Renal pelvis (tissue), 1 donor: ENCODE measurements at regions not wholly inside any gene's neighbourhood (a gene's known extent, or its start where the extent isn't known, plus 50 kb on each side); places are given as distances from the start of the nearest gene placed in this dataset.
A peak's percentile ranks its signal among the peaks of the same experiment; 100 is the strongest.
"Not testable (repeated sequence)": the region's sequence is repeated elsewhere in the genome, so short reads cannot be mapped to it uniquely, and the experiment has no call there.

Experiments
- DNase-seq: peaks from one replicate; pipeline ENCODE4 v3.0.0-alpha.2; 2013

- no peak for DNase-seq
These were observed 344.7 kb downstream of the TAF11L14 start for GRCh38 chr5:17978954-17979353.

DNA sequence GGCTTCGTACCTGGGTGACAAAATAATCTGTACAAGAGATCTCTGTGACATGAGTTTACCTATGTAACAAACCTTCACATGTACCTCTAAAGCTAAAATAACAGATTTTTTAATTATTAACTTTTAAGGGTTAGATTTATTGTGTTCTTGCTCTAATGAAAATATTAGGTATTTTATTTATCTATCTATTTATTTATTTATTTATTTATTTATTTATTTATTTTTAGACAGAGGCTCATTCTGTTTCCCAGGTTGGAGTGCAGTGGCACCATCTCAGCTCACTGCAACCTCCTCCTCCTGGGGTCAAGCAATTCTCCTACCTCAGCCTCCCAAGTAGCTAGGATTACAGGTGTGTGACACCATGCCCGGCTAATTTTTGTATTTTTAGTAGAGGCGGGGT lies 348.4 kb downstream of the TAF11L14 start:
- not testable (repeated sequence) for DNase-seq

GRCh38 chr5:17989036-17989435 lies 354.8 kb downstream of the TAF11L14 start:
- no peak for DNase-seq

- DNase-seq = no peak
These were observed 355.6 kb downstream of the TAF11L14 start for GRCh38 chr5:17989567-17990563.

DNA sequence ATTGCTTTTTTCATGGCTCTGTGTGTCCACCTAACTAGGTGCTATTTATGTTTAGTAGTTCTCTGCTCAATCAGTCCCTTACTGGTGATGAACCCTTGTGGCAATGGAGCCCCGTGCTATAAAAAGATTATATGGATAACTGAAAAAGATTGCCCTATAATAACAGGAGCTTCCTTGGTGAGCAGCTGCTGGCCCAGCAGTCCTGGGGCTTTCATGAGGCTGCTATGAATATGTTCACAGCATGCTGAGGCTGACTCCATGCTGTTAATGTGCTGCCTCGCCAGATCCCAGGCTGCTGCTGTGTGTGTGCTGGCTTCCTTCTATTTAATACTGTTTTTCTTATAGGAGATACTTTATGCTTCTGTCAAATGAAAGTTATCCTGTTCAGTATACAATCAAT lies 357.5 kb downstream of the TAF11L14 start:
- no peak for DNase-seq

DNA sequence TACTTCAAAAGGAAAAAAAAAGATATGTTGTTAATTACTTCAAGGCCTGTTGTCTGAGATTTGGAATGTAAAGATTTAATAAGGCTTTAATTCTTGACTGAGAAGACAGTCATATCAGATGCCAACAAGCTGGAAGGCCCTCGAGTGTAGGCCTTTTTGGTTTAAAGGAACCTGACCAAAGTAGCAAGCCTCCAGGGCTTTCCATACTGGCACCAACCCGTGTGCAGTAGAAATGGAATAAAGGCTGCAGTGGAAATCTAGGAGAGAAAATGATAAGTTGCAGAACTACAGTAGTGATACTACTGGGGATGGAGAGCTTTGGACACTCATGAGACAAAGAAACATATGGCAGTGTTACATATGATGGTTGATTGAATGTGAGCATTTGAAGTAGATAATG lies 358.0 kb downstream of the TAF11L14 start:
- no peak for DNase-seq

GRCh38 chr5:17995997-17996396 lies 361.7 kb downstream of the TAF11L14 start:
- DNase-seq = no peak

GRCh38 chr5:17999858-18000257 lies 365.6 kb downstream of the TAF11L14 start:
- no peak for DNase-seq

GRCh38 chr5:18000744-18001143 lies 366.5 kb downstream of the TAF11L14 start:
- DNase-seq = no peak

DNA sequence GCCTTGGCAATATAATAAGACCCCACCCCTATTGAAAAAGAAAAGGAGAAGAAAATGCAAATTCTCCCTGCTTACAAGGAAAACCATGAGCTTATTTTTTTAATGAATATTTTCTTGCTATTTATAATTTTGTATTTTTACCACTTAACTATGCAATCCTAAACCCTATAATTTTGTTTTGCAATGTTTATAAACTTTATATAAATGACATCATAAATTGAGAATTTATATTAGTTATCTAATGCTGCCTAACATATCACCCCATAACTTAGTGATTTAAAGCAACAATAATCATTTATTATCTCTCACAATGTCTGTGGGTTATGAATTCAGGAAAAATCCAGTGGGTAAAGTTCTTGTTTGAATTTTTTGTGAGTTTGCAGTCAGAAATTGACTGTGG lies 369.1 kb downstream of the TAF11L14 start:
- no peak for DNase-seq

- no peak for DNase-seq
These were observed 369.5 kb downstream of the TAF11L14 start for GRCh38 chr5:18003784-18004183.

DNA sequence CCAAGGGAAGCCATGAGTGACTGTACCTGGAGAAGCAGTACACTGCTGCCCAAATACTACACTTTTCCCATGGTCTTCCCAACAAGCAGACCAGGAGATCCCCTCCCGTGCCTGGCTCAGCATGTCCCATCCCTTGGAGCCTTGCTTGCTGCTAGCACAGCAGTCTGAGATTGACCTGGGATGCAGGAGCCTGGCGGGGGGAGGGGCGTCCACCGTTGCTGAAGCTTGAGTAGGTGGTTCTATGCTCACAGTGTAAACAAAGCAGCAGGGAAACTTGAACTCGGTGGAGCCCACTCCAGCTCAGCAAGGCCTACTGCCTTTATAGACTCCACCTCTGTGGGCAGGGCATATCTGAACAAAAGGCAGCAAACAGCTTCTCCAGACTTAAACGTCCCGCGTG lies 372.0 kb downstream of the TAF11L14 start:
- not testable (repeated sequence) for DNase-seq

GRCh38 chr5:18008940-18009339 lies 374.7 kb downstream of the TAF11L14 start:
- no peak for DNase-seq

- DNase-seq = no peak
These were observed 375.8 kb downstream of the TAF11L14 start for GRCh38 chr5:18010053-18010452.

- DNase-seq = no peak
These were observed 384.2 kb downstream of the TAF11L14 start for GRCh38 chr5:18018472-18018871.

- DNase-seq = no peak
These were observed 389.0 kb downstream of the TAF11L14 start for GRCh38 chr5:18023275-18023674.

DNA sequence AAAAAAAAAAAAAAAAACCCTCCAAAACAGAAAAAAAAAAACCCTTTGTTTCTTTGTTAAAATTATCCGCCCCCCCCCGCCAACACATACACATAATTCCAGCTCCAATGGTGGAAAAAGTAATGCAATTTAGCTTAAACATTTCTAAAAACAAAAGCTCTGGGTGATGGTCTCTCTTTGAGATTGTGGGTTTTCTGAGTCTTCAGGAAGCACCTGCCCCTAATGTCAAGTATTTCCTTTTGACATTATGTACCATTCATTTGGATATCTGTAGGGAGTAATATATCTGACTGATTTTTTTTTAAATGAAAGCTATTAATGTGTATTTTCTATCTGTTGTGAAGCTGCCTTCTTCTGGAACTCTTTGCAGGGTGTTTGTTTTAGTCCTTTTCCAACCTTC lies 389.7 kb downstream of the TAF11L14 start:
- DNase-seq = no peak

GRCh38 chr5:18024542-18024941 lies 390.3 kb downstream of the TAF11L14 start:
- DNase-seq = no peak

DNA sequence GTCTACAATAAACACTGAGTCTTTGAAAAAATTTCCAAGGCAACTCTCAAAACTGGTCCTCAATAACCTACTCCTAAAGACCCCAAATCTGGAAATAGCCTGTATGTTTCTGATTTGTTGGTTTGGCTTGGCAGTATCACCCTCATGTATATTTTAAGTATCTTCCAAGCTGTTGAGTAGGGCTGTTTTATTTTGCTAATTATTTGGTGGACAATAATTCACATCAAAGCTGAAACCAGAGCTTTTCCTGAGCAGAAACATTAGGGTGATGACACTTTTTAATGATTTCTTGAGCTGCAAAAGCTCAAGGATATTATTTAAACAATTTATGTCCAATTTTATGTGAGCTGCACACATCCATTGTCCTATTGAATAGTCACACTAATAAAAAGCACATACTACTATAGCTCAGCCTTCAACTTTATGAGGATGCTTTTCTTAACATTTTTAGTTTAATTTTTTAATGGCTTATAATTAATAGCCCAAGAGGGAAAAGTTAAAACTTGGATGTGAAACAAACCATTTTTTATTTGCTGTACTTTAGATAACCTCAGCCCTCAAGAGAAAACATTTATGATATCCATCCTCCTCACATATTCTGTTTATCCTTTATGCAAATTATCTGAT lies 393.1 kb downstream of the TAF11L14 start:
- DNase-seq = peak; percentile 64

GRCh38 chr5:18028036-18028435 lies 393.8 kb downstream of the TAF11L14 start:
- peak; percentile 33 for DNase-seq

DNA sequence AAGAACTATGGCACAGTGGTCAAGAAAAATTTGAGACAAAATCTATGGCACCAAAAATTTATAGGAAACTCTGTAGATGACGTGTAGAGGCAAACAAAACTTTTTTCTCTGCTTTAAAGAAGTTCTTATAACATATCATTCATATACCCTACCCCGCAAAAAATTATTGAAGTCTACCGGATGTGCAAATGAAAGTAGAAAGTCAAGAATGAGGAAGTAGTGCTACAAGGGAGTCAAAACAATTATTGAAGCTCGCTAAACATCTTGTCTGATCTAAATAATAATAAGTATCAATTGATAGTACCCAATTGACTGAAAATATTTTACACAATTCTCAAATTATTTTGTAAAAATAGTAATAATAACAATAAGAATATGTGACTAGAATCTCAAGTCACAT lies 398.5 kb downstream of the TAF11L14 start:
- no peak for DNase-seq

DNA sequence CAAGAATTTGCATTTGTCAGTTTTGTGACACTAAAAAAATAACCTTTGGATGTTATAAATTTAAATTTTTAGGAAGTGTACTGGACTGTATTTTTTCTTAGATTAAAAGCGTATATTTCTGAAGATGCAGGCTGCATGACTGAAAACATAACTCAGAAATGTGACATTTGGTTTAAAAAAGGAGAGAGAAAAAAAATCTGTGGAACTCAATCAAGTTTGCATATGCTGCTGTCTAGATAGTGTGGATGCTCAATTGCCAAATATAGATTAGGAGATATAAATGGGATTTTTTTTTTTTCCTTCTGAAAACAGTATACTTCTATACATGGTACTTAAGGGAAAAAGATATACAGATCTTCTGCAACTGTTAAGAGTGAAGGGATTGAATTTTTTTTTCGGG lies 402.3 kb downstream of the TAF11L14 start:
- DNase-seq = no peak

- DNase-seq = no peak
These were observed 403.5 kb downstream of the TAF11L14 start for GRCh38 chr5:18037718-18038117.
